GM12878 (cell line): ENCODE measurements at regions not wholly inside any gene's neighbourhood (a gene's known extent, or its start where the extent isn't known, plus 50 kb on each side); places are given as distances from the start of the nearest gene placed in this dataset.

Experiments used
- ATAC-seq: fragments of 200-7000 bp; cut with Tn5 transposase; 3 replicates; pipeline ENCODE4 v1.9.1; 2020; ENCODE audit warnings: mild to moderate bottlenecking, moderate library complexity
- BruUV-seq: library from RNA; stranded (reverse); fragments of 400-500 nt; replicated peaks from 2 replicates; lab custom pipeline; 2021; lab: Mats Ljungman, UMichigan
- CTCF ChIA-PET: fragments of 300-600 bp; sonication (Branson Sonifier 250); formaldehyde crosslinking; extraction: SDS; loops from one replicate; lab custom pipeline; 2021; ENCODE audit warnings: inconsistent platforms; lab: Yijun Ruan, JAX
- POLR2A ChIA-PET: fragments of 350-600 bp; formaldehyde crosslinking; extraction: SDS; loops from one replicate; lab custom pipeline; 2021; ENCODE audit warnings: inconsistent platforms; lab: Charles Lee
- RAD21 ChIA-PET: fragments of 300-600 bp; sonication (Branson Sonifier 250); formaldehyde crosslinking; loops from one replicate; lab custom pipeline; 2023; ENCODE audit warnings: antibody characterized with exemption; ENCODE audit not compliant: unreplicated experiment; lab: Charles Lee
- SMC1A ChIA-PET: fragments of 300-600 bp; sonication (Branson Sonifier 250); formaldehyde crosslinking; loops from one replicate; lab custom pipeline; 2023; ENCODE audit not compliant: unreplicated experiment, uncharacterized antibody; lab: Charles Lee
- DNase-seq: peaks from one replicate; pipeline ENCODE4 v3.0.0-alpha.2; 2011; ENCODE audit warnings: low read depth, low spot score
- FAIRE-seq: peaks from 3 replicates; lab custom pipeline; 2011; peaks lifted over from hg19 to GRCh38; lab: Jason Lieb, UNC
- H2AFZ ChIP-seq: 2 replicates; pipeline ENCODE4 v1.6.0; 2011; ENCODE audit warnings: low read depth, low read length, control low read depth; ENCODE audit not compliant: control insufficient read depth
- H3K27ac ChIP-seq: 2 replicates; pipeline ENCODE4 v1.5.1; 2011; ENCODE audit warnings: control low read depth; ENCODE audit not compliant: control insufficient read depth, insufficient read depth
- H3K27me3 ChIP-seq, 2 experiments: replicated peaks in 1 of 2; 2 replicates each; pipeline versions ENCODE4 v1.6.0 to v1.6.1; 2011; ENCODE audit warnings: low read length in 1 of 2; ENCODE audit not compliant: control insufficient read depth in 2 of 2, insufficient read depth in 2 of 2
- H3K36me3 ChIP-seq, 2 experiments: 2 replicates each; pipeline ENCODE4 v1.5.1; 2011; ENCODE audit warnings: low read length in 1 of 2; ENCODE audit not compliant: control insufficient read depth in 2 of 2, insufficient read depth in 2 of 2
- H3K4me1 ChIP-seq: 2 replicates; pipeline ENCODE4 v1.6.1; 2011; ENCODE audit warnings: mild to moderate bottlenecking, low read length, moderate library complexity, mixed read lengths; ENCODE audit not compliant: control insufficient read depth, insufficient read depth
- H3K4me2 ChIP-seq: 2 replicates; pipeline ENCODE4 v1.6.0; 2011; ENCODE audit warnings: control low read depth; ENCODE audit not compliant: control insufficient read depth, insufficient read depth
- H3K4me3 ChIP-seq: fragments of 200-600 bp; sonication (generic); 2 replicates; pipeline ENCODE4 v1.5.1; 2016
- H3K79me2 ChIP-seq: 2 replicates; pipeline ENCODE4 v1.6.0; 2011; ENCODE audit warnings: low read length; ENCODE audit not compliant: control insufficient read depth, insufficient read depth
- H3K9ac ChIP-seq: 2 replicates; pipeline ENCODE4 v1.8.0; 2011; ENCODE audit warnings: low read length, control low read depth, mixed read lengths; ENCODE audit not compliant: control insufficient read depth, insufficient read depth
- H3K9me3 ChIP-seq: replicated peaks from 3 replicates; pipeline ENCODE4 v1.5.1; 2011; ENCODE audit warnings: mild to moderate bottlenecking, low read length; ENCODE audit not compliant: control insufficient read depth, insufficient read depth
- H4K20me1 ChIP-seq: 2 replicates; pipeline ENCODE4 v1.6.0; 2011; ENCODE audit not compliant: control insufficient read depth, insufficient read depth
- BRCA1 ChIP-seq: IDR thresholded peaks from 2 replicates; pipeline ENCODE4 v1.6.1; 2011; ENCODE audit warnings: low read depth, low read length, improper control_type of control experiment
- ETV6 ChIP-seq, 2 experiments: fragments of 450-650 bp in 1 of 2; IDR thresholded peaks in 1 of 2; conservative IDR thresholded peaks in 1 of 2; 2 replicates each; pipeline ENCODE4 v1.6.1; 2014; ENCODE audit warnings: antibody characterized with exemption in 1 of 2, borderline replicate concordance in 1 of 2, low read depth in 1 of 2, mild to moderate bottlenecking in 1 of 2, moderate library complexity in 1 of 2
- HDGF ChIP-seq: fragments of 450-650 bp; IDR thresholded peaks from 2 replicates; pipeline ENCODE4 v1.6.1; 2016; ENCODE audit warnings: antibody characterized with exemption
- MTA2 ChIP-seq: fragments of 450-650 bp; IDR thresholded peaks from 2 replicates; pipeline ENCODE4 v1.6.1; 2016; ENCODE audit warnings: low read depth, mild to moderate bottlenecking, moderate library complexity
- RBBP5 ChIP-seq: fragments of 200-600 bp; sonication (generic); conservative IDR thresholded peaks from 2 replicates; pipeline ENCODE4 v1.6.1; 2016
- SIX5 ChIP-seq: IDR thresholded peaks from 2 replicates; pipeline ENCODE4 v1.6.1; 2011; ENCODE audit warnings: mild to moderate bottlenecking, low read depth, low read length, moderate library complexity; ENCODE audit not compliant: severe bottlenecking
- ZZZ3 ChIP-seq: IDR thresholded peaks from 2 replicates; pipeline ENCODE4 v1.6.1; 2011; ENCODE audit warnings: low read depth; ENCODE audit not compliant: control insufficient read depth, insufficient read length
- WGBS: methylation state at CpG from one replicate; pipeline ENCODE4 v1.1.6; 2016; ENCODE audit warnings: low lambda C conversion rate; ENCODE audit not compliant: insufficient replicate concordance, insufficient coverage; ENCODE audit errors: missing lambda C conversion rate; 5-methylcytosine and 5-hydroxymethylcytosine counted together
- in situ Hi-C: fragments of 300-500 bp; cut with MboI; formaldehyde crosslinking; loops from 9 replicates; pipeline ENCODE4 v1.14.3; 2018; ENCODE audit warnings: mixed read lengths
- intact Hi-C: fragments of 100-400 bp; cut with micrococcal nuclease; formaldehyde crosslinking; loops from one replicate; pipeline ENCODE4 v1.14.2; 2022; ENCODE audit not compliant: unreplicated experiment

GRCh38 chr12:94726236-94726835 is 76.0 kb upstream of the TMCC3 start:
- DNase-seq (no peak), ATAC-seq (no peak), FAIRE-seq (no peak)
- WGBS: 82% methylated on average over 10 of the region's 10 CpGs
- ChIA-PET POLR2A (no interaction called here), RAD21 (no interaction called here), SMC1A (no interaction called here), CTCF (interaction anchor here (1.3 to 1.9 kb wide), 2 partner anchors 8 to 105 kb away, joined by 4 to 5 read pairs; no protein-coding TSS in a partner anchor)
- in situ Hi-C loops (no loop called here), intact Hi-C loops (no loop called here)
- no TSS peak for BruUV-seq
- no peaks in the 10 kb centered on the region; the same call in 2 of the 3 replicates for H3K9me3 ChIP-seq
- no peak overlapping the region for H3K9ac ChIP-seq
- no peak overlapping the region for H3K4me2 ChIP-seq
- no peak overlapping the region for H2AFZ ChIP-seq
- no peak overlapping the region for H3K4me3 ChIP-seq
- no peaks in the 10 kb centered on the region for H4K20me1 ChIP-seq
- H3K79me2 ChIP-seq: peaks cover 6% of the 10 kb centered on the region
- peaks cover 18% of the 10 kb centered on the region for H3K4me1 ChIP-seq
- H3K27me3 ChIP-seq: no peaks in the 10 kb centered on the region
- no peak overlapping the region for H3K27ac ChIP-seq
- TF ChIP-seq HDGF: no peak
- no peak for TF ChIP-seq BRCA1
- no peak for TF ChIP-seq RBBP5
- no peak for TF ChIP-seq ETV6 (conservative IDR thresholded peaks at IDR 0.05 in 1 of 2, IDR thresholded peaks at IDR 0.05 in 1 of 2; ENCODE audit: borderline replicate concordance in 1 of 2, low read depth in 1 of 2)
- no peak for TF ChIP-seq ZZZ3
- TF ChIP-seq SIX5: no peak
- no peak for TF ChIP-seq MTA2
- H3K36me3 ChIP-seq: peaks cover 0 to 2% of the 10 kb centered on the region in 2 experiments; a peak in 2 of 4 replicates
